ENCODE measurements at regions not wholly inside any gene's neighbourhood (a gene's known extent, or its start where the extent isn't known, plus 50 kb on each side); places are given as distances from the start of the nearest gene placed in this dataset.

DNA sequence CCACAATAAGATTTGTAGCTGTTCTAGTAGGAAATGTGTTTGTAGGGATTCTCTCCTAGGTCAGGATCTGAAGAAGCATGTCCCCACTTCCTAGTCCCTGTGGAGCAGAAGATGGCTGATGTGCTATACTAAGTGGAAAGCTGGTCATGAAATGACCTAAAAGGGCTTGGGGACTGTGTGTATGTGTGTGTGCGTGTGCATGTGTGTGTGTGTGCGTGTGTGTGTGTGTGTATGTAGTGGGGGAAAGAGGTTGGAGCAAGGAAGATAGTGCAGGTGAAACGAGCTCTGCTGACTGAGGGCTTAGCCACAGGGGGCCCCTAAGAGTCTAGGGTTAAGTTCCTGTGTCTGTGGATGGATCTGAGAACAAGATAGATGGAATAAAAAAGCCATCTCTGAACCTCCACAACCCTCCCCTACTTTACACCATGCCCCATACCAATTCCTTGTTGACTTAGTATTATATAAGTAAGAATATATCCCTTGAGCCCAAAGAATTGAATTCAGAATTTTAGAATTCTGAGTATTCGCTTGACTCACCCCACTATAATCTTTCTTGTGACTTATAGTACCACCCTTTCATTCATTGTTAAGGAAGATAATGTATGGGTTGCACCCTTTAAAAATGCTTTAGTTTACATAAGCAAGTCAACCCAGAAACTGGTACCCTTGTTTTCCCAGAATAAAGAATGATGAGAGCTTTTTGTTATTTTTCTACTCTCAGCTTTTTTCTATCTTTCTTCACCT, 96.1 kb downstream of the RPL22L1 start:
- ATAC-seq (ENCODE audit: low read depth), result no peak
- H3K9me3 Mint-ChIP-seq, result no peaks in the 10 kb centered on the region

DNA sequence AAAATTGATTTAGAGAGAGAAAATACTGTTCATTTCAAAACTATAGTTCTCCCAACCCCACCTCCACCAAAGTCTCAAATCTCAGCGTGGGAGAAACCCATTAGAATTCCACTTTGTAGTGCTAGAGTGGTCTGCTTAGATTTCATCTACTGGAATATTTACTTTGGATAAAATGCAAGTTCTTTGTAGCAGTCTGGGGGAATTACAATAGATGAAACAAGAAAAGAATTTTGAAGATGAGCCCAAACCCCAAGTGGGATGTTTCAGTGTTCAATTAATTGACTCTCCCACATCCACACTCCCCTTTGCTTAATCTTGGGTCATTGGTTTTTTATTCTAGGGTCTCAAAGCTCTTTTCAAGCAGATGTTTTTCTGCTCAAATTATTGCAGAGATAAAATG, 97.8 kb downstream of the RPL22L1 start:
- no peak overlapping the region for H3K4me3 Mint-ChIP-seq
- POLR2A ChIA-PET, result no interaction called here
- H3K27me3 Mint-ChIP-seq, result peaks cover 6% of the 10 kb centered on the region

More for the DNA sequence above, 96.1 kb downstream of the RPL22L1 start:
- POLR2A ChIA-PET, result no interaction called here
- H3K27me3 Mint-ChIP-seq, result peaks cover 11% of the 10 kb centered on the region
- no peak overlapping the region for H3K4me3 Mint-ChIP-seq
- no peaks in the 10 kb centered on the region for H3K4me1 Mint-ChIP-seq
- H3K27ac Mint-ChIP-seq, result no peak overlapping the region
- DNase-seq, result no peak
- no peaks in the 10 kb centered on the region for H3K36me3 Mint-ChIP-seq

DNA sequence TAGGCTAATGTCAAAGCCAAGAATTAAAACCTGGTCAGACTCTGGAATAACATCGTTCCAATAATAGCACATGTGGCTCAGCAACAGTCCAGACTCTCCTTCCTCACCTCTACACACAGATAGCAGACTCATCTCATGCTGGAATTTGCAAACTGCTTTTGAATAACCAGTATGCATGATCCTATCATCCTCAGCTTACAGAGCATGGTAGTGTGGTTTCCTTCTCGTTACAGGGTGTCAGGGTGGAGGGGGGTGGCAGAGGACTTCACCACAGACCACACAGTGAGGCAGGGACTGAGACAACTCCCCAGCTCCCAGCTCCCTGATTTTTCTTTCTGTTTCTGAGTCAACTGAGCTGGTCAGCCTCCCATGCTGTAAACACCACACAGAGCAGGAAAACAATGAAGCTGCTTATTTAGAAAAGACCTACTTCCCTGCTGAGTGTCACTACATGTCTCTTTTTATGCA, 101.6 kb downstream of the RPL22L1 start:
- ATAC-seq (ENCODE audit: low read depth), result no peak
- H3K4me1 Mint-ChIP-seq, result no peaks in the 10 kb centered on the region
- POLR2A ChIA-PET, result no interaction called here
- no peaks in the 10 kb centered on the region for H3K9me3 Mint-ChIP-seq
- no peaks in the 10 kb centered on the region for H3K36me3 Mint-ChIP-seq
- no peak overlapping the region for H3K4me3 Mint-ChIP-seq
- H3K27me3 Mint-ChIP-seq, result peaks cover 4% of the 10 kb centered on the region
- no peak for DNase-seq
- H3K27ac Mint-ChIP-seq, result no peak overlapping the region

More for the DNA sequence above, 97.8 kb downstream of the RPL22L1 start:
- ATAC-seq (ENCODE audit: low read depth), result no peak
- Mint-ChIP-seq H3K9me3 (no peaks in the 10 kb centered on the region), H3K4me1 (no peaks in the 10 kb centered on the region), H3K27ac (no peak overlapping the region), H3K36me3 (no peaks in the 10 kb centered on the region)
- DNase-seq, result no peak

DNA sequence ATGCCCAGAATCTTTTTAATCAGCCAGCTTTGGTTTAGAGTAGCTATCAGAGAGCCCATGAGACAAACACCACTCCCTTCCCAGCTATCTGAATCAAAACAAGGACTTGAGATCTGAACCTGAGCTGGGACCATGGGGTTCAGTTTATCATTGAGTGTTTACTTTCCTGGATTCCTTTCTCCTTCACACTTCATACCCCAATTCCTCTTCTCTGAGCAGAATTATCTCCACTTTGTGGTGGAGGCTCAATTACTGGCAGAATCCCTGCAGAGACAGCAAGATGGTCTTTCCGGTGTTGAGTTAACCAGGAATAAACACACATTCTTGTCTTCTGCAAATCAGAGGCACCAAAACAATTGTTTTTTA, 102.4 kb downstream of the RPL22L1 start:
- POLR2A ChIA-PET, result no interaction called here
- peaks cover 4% of the 10 kb centered on the region for H3K27me3 Mint-ChIP-seq
- no peak overlapping the region for H3K4me3 Mint-ChIP-seq
- DNase-seq, result no peak
- H3K27ac Mint-ChIP-seq, result no peak overlapping the region
- H3K4me1 Mint-ChIP-seq, result no peaks in the 10 kb centered on the region
- no peaks in the 10 kb centered on the region for H3K36me3 Mint-ChIP-seq
- no peaks in the 10 kb centered on the region for H3K9me3 Mint-ChIP-seq
- no peak for ATAC-seq (ENCODE audit: low read depth)

DNA sequence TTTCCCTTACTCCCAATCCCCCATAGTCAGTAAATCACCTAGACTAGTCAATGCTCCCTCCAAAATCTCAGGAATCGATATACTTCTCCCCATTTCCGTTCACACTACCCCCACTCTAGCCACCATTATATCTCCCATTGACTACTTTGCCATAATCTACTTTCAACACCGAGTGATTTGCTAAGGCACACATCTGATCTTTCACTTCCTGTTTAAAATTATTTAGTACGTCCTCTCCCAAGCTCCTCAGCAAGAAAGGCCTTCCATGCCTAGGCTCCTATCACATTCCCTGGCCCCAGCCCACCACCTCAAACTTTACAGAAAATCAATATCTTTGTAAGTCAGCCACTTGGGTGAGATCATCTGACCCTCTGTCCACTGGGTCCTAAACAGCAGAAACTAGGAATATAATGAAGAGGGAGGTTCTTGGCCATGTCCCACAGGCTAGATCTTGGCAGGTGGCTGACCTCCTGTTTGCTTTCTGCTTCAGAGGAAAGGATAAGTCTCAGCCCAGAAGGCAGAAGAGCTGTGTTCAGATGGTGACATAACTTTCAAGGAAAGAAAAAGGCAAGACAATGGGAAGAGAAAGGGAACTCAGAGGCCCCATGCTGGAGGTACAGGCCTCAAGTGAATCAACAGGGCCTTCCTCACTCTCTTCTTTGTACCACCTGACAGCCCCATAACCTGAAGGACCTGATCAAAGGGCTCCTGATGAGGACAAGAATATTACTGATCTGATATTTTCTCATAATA, 103.0 kb downstream of the RPL22L1 start:
- no peaks in the 10 kb centered on the region for H3K36me3 Mint-ChIP-seq
- H3K4me1 Mint-ChIP-seq, result no peaks in the 10 kb centered on the region
- no peak for ATAC-seq (ENCODE audit: low read depth)
- no peak overlapping the region for H3K27ac Mint-ChIP-seq
- POLR2A ChIA-PET, result no interaction called here
- H3K4me3 Mint-ChIP-seq, result no peak overlapping the region
- H3K9me3 Mint-ChIP-seq, result no peaks in the 10 kb centered on the region
- DNase-seq, result no peak
- peaks cover 4% of the 10 kb centered on the region for H3K27me3 Mint-ChIP-seq

DNA sequence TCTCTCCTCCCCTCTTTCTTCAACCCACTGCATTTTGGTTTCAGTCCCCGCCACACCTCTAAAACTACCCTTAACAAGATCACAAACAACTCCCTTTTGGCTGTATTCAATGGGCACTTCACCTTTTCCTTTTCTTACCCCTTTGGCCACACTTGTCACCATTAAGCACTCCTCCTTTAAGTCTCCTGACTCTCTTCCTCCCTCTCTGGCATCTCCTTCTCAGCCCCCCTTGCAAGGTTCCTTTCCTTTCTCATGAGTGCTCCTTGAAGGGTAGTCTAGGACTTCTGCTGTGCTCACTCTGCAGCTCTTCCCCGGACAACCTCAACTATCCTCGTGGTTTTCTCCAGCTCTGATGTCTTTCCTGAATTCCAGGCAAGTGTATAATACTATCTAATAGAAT, 103.7 kb downstream of the RPL22L1 start:
- H3K9me3 Mint-ChIP-seq, result no peaks in the 10 kb centered on the region
- H3K4me3 Mint-ChIP-seq, result no peak overlapping the region
- no peaks in the 10 kb centered on the region for H3K36me3 Mint-ChIP-seq
- peaks cover 4% of the 10 kb centered on the region for H3K27me3 Mint-ChIP-seq
- ATAC-seq (ENCODE audit: low read depth) (no peak), DNase-seq (no peak)
- H3K4me1 Mint-ChIP-seq, result no peaks in the 10 kb centered on the region
- H3K27ac Mint-ChIP-seq, result no peak overlapping the region
- POLR2A ChIA-PET, result no interaction called here

DNA sequence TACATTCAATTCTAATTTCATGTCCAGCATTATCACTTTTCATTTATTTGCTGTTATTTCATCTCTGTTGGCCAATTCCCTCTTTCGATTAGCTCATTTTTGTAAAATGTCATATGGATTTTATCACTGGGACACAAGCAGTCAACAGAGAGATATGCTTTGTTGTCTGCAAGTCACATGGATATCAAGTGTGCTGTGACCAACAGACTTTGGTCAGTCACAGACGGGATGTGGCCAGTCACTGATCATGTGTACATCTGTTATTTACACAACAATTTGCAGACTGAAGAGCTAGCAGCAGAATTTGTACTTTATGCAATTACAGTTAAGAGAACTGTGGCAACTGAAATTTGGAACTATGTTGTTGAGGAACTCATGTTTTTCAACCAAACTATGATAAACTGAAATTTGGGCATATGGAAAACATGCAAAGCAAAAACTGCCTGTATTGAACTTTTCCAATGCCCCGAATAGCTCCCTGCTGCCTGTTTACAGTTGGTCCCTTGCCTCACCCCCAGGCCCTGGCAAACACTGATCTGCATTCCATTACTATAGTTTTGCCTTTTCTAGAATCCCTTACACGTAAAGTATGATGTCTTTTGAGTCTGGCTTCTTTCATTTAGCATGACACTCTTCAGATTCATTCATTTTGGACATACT, 104.4 kb downstream of the RPL22L1 start:
- no peaks in the 10 kb centered on the region for H3K4me1 Mint-ChIP-seq
- no peak overlapping the region for H3K27ac Mint-ChIP-seq
- no peaks in the 10 kb centered on the region for H3K9me3 Mint-ChIP-seq
- ATAC-seq (ENCODE audit: low read depth), result no peak
- DNase-seq, result no peak
- H3K4me3 Mint-ChIP-seq, result no peak overlapping the region
- peaks cover 4% of the 10 kb centered on the region for H3K27me3 Mint-ChIP-seq
- H3K36me3 Mint-ChIP-seq, result no peaks in the 10 kb centered on the region
- POLR2A ChIA-PET, result no interaction called here

DNA sequence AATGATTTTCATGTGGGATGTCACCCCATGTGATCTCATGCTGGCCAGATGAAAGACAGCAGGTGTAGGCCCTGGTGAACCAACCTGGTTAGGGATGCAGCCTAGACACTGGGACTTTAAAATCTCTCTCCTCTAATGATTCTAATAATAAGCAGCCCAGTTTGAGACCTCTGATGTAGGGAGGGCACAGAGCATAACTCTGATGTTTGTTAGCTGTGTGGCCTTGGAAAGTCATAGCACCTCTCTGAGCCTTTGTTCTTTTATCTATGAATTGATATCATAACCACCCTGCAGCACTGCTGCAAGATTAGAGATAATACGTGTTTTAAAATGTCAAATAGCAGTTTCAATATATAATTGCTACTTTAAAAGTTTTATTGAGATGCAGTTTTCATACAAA, 106.0 kb downstream of the RPL22L1 start:
- Mint-ChIP-seq H3K9me3 (no peaks in the 10 kb centered on the region), H3K27ac (no peak overlapping the region), H3K27me3 (peaks cover 4% of the 10 kb centered on the region), H3K4me3 (no peak overlapping the region), H3K4me1 (no peaks in the 10 kb centered on the region), H3K36me3 (no peaks in the 10 kb centered on the region)
- DNase-seq (no peak), ATAC-seq (ENCODE audit: low read depth) (no peak)
- POLR2A ChIA-PET, result no interaction called here

DNA sequence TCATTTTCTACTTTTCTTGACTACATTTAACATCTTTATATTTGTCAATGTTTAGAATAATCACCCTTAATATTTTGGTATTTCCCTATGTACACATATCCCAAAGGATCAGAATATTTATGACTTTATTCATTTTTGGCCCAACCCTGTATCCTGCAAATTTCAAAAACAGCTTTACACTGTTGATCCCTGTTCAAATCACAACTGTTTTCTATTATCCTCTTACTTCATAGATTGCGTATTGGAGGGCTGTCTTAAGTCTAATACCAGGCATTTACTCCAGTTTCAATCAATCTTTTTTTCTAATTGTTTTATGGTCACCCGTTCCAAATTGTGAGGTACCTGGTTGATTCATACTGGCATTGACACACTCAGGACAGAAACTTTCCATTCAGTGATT, 107.9 kb downstream of the RPL22L1 start:
- POLR2A ChIA-PET, result no interaction called here
- Mint-ChIP-seq H3K4me1 (no peaks in the 10 kb centered on the region), H3K27ac (no peak overlapping the region), H3K9me3 (no peaks in the 10 kb centered on the region), H3K36me3 (no peaks in the 10 kb centered on the region), H3K4me3 (no peak overlapping the region), H3K27me3 (peaks cover 4% of the 10 kb centered on the region)
- ATAC-seq (ENCODE audit: low read depth), result no peak
- no peak for DNase-seq

DNA sequence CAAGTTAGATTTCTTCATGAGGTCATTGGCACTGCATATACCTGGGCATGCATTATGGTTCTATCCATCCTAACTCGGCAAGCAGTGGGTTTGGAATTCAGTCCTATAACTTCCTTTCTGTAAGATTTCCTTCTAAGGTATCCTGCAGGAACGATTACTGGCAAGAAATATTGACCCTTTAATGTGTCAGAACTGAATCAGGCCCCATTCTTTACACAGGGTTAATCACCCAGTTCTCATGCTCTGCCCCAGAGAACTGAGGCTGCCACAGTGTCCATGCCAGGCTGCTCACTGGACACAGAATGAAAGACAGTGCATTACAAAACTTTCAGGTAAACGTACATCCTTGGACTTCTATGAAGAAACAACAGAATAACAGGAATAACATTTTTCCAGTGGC, 108.9 kb downstream of the RPL22L1 start:
- no peaks in the 10 kb centered on the region for H3K9me3 Mint-ChIP-seq
- POLR2A ChIA-PET, result no interaction called here

DNA sequence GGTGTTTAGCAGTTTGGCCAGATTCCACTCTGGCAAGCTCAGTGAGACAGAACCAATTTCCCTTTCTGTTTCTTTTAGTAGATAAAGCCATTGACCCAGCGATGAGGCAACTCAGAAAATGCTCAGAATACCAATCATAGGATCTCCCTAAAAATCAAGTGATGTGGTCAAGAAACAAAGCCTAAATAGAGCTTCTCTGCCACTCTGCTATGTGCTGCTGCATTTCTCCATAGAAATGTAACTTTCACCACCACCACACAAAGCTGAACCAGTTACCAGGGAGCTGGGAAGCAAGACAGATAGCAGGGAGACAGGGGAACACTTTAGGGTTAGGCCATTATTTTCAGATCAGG, 109.8 kb downstream of the RPL22L1 start:
- no peaks in the 10 kb centered on the region for H3K9me3 Mint-ChIP-seq
- POLR2A ChIA-PET, result no interaction called here
- no peaks in the 10 kb centered on the region for H3K36me3 Mint-ChIP-seq
- no peak for DNase-seq
- no peak overlapping the region for H3K27ac Mint-ChIP-seq
- ATAC-seq (ENCODE audit: low read depth), result no peak
- no peaks in the 10 kb centered on the region for H3K4me1 Mint-ChIP-seq
- H3K4me3 Mint-ChIP-seq, result no peak overlapping the region
- H3K27me3 Mint-ChIP-seq, result no peaks in the 10 kb centered on the region

More for the DNA sequence above, 108.9 kb downstream of the RPL22L1 start:
- ATAC-seq (ENCODE audit: low read depth), result no peak
- Mint-ChIP-seq H3K4me1 (no peaks in the 10 kb centered on the region), H3K4me3 (no peak overlapping the region), H3K27ac (no peak overlapping the region), H3K36me3 (no peaks in the 10 kb centered on the region), H3K27me3 (peaks cover 1% of the 10 kb centered on the region)
- DNase-seq, result no peak

DNA sequence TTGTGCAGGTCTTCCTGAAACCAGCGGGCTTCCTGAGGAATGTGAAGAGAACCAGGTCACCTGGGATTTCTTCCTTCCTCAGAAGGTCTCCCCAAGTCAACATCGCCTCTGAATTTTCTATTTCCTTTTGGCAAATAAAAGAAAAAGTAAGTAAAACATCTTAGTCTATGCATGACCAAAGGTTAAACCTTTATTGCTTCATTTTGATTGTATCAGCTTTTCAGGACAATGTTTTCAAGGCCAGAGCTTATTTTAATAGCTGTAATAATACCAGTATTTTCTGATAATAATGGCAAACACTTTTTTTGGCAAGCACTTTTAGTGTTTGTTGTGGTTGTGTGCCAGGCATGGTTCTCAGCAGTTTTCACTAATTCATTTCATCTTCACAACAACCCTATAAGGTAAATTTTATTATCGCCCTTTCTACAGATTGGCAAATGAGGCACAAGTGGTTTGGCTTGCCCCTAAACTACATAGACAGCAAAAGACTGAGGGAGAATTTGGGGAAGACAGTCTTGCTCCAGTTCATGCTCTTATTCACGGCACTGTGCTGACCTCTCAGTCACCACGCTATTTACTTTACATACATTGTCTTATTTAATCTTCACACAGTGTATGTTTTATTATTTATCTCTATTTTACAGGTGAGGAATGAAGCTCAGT, 110.4 kb downstream of the RPL22L1 start:
- Mint-ChIP-seq H3K4me3 (no peak overlapping the region), H3K36me3 (no peaks in the 10 kb centered on the region), H3K27me3 (no peaks in the 10 kb centered on the region), H3K4me1 (no peaks in the 10 kb centered on the region), H3K27ac (no peak overlapping the region), H3K9me3 (no peaks in the 10 kb centered on the region)
- no peak for DNase-seq
- POLR2A ChIA-PET, result no interaction called here
- no peak for ATAC-seq (ENCODE audit: low read depth)

DNA sequence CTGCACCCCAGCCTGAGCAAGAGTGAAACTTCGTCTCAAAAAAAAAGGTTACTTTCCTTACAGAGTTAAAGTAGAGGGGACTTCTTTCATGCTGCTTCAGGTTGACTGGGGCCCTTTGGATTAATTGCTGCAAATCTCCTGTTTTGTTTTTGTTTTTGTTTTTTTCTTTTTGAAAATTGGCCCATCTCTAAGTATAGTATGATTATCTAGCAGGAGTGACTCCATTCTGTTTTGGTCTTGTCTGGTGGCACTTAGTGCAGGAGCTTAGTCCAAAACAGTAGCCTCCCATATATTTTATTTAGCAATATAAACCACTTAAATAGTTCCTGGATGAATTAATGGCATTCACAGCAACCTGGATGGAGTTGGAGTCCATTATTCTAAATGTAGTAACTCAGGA, 113.0 kb downstream of the RPL22L1 start:
- H3K27me3 Mint-ChIP-seq, result peaks cover 2% of the 10 kb centered on the region
- H3K4me3 Mint-ChIP-seq, result no peak overlapping the region
- H3K36me3 Mint-ChIP-seq, result no peaks in the 10 kb centered on the region
- DNase-seq (no peak), ATAC-seq (ENCODE audit: low read depth) (no peak)
- H3K27ac Mint-ChIP-seq, result no peak overlapping the region
- H3K9me3 Mint-ChIP-seq, result no peaks in the 10 kb centered on the region
- H3K4me1 Mint-ChIP-seq, result no peaks in the 10 kb centered on the region
- POLR2A ChIA-PET, result no interaction called here

DNA sequence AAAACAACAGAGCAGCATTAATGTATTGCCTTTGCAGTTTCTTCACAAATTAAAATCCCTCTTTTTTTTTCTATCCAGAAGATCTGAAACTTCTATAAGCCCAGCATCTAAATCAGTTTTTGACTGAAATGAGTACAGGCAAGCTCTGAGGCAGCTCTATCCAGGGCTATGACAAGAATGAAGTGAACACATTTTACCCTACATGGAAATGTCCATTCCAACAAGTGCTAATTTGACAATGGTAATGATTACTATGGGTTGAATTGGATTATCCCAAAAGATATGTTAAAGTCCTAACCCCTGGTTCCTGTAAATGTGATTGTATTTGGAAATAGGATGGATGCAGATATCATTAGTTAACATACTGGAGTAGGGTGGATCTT, 115.7 kb downstream of the RPL22L1 start:
- no peak overlapping the region for H3K27ac Mint-ChIP-seq
- POLR2A ChIA-PET, result no interaction called here
- no peak for DNase-seq
- no peak overlapping the region for H3K4me3 Mint-ChIP-seq
- no peaks in the 10 kb centered on the region for H3K36me3 Mint-ChIP-seq
- H3K27me3 Mint-ChIP-seq, result peaks cover 13% of the 10 kb centered on the region
- no peak for ATAC-seq (ENCODE audit: low read depth)
- H3K9me3 Mint-ChIP-seq, result no peaks in the 10 kb centered on the region
- H3K4me1 Mint-ChIP-seq, result no peaks in the 10 kb centered on the region
